Ammon's horn (tissue), 1 donor: ENCODE measurements at regions not wholly inside any gene's neighbourhood (a gene's known extent, or its start where the extent isn't known, plus 50 kb on each side); places are given as distances from the start of the nearest gene placed in this dataset.

Source experiments
- DNase-seq: peaks from one replicate; pipeline ENCODE4 v3.0.0-alpha.2; 2016; ENCODE audit warnings: low spot score

- DNase-seq, result no peak
Measured at GRCh38 chr4:115938764-115939443, 825.5 kb upstream of the NDST4 start.

GRCh38 chr4:115929373-115929772 lies 816.0 kb upstream of the NDST4 start:
- no peak for DNase-seq

- no peak for DNase-seq
Measured at GRCh38 chr4:115927382-115927781, 814.0 kb upstream of the NDST4 start.

- DNase-seq, result no peak
Measured at GRCh38 chr4:115923152-115923551, 809.7 kb upstream of the NDST4 start.

- no peak for DNase-seq
Measured at GRCh38 chr4:115920637-115921036, 807.2 kb upstream of the NDST4 start.

GRCh38 chr4:115918149-115918548 lies 804.7 kb upstream of the NDST4 start:
- DNase-seq, result no peak

GRCh38 chr4:115906428-115906827 lies 793.0 kb upstream of the NDST4 start:
- DNase-seq, result no peak

GRCh38 chr4:115883847-115884246 lies 770.4 kb upstream of the NDST4 start:
- DNase-seq, result no peak

- no peak for DNase-seq
Measured at GRCh38 chr4:115883231-115883630, 769.8 kb upstream of the NDST4 start.

GRCh38 chr4:115873048-115873447 lies 759.6 kb upstream of the NDST4 start:
- DNase-seq, result no peak

GRCh38 chr4:115871596-115871995 lies 758.2 kb upstream of the NDST4 start:
- no peak for DNase-seq

- DNase-seq, result no peak
Measured at GRCh38 chr4:115866364-115866896, 753.0 kb upstream of the NDST4 start.

- no peak for DNase-seq
Measured at GRCh38 chr4:115865736-115866135, 752.3 kb upstream of the NDST4 start.

- no peak for DNase-seq
Measured at GRCh38 chr4:115852767-115853091, 739.3 kb upstream of the NDST4 start.

GRCh38 chr4:115851918-115852766 lies 738.7 kb upstream of the NDST4 start:
- DNase-seq, result peak; percentile 56

- no peak for DNase-seq
Measured at GRCh38 chr4:115850799-115851509, 737.5 kb upstream of the NDST4 start.

GRCh38 chr4:115844180-115844579 lies 730.8 kb upstream of the NDST4 start:
- DNase-seq, result no peak

GRCh38 chr4:115841871-115842270 lies 728.5 kb upstream of the NDST4 start:
- DNase-seq, result no peak

- no peak for DNase-seq
Measured at GRCh38 chr4:115834441-115834840, 721.0 kb upstream of the NDST4 start.

GRCh38 chr4:115824630-115825029 lies 711.2 kb upstream of the NDST4 start:
- DNase-seq, result no peak

GRCh38 chr4:115803825-115804224 lies 690.4 kb upstream of the NDST4 start:
- no peak for DNase-seq

- no peak for DNase-seq
Measured at GRCh38 chr4:115790812-115791211, 677.4 kb upstream of the NDST4 start.
